Sciatic nerve (tissue), 2 donors: ENCODE measurements at regions not wholly inside any gene's neighbourhood (a gene's known extent, or its start where the extent isn't known, plus 50 kb on each side); places are given as distances from the start of the nearest gene placed in this dataset.
"Not testable (repeated sequence)": the region's sequence is repeated elsewhere in the genome, so short reads cannot be mapped to it uniquely, and the experiment has no call there.

ENCODE experiments used
- ATAC-seq: fragments of 200-7000 bp; cut with Tn5 transposase; one replicate; pipeline ENCODE4 v1.9.1; 2020; ENCODE audit warnings: mild to moderate bottlenecking, moderate library complexity
- DNase-seq: peaks from one replicate; pipeline ENCODE4 v3.0.0-alpha.2; 2020; ENCODE audit warnings: low spot score
- intact Hi-C: fragments of 100-400 bp; cut with DNase I; formaldehyde crosslinking; loops from one replicate; pipeline ENCODE4 v1.14.2; 2022
- donor health status: DM: no; HTN: no; CAD: no.
- donor health status: DM: no; HTN: no; CAD: no.

DNA sequence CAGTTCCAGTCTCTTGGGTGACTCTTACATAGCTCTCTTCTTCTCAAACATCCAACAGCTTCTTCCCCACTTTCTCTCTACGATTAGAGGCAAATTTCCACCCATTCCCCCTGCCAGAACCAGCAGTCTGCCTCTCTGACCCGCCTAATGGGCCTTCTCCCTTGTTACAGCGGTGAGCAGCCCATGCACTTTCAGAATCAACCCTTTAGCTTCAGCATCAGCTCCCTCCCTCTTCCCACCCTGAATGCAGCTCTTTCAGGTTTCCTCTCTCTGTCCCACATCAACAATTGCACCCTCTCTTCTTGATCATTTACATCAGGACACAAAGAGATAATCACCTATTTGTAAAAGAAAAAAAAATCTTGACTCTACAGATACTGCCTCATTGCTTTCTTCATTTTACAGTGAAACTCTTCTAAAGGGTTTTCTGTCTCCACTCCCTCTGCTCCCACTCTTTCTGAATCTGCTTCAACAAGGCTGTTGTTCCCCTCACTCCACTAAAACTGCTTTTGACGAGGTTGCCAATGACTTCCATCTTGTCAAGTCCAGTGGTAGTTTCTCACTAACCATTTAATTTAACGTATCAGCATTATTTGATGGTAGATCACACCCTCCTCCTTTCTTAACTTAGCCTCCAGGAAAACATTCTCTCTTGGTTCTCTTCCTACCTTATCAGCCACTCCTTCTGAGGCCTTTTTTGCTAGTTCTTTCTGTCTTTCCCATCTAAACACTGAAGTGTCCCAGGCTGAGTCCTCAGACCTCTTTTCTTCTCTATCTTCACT is 106.6 kb downstream of the NPY start:
- ATAC-seq (no peak), DNase-seq (no peak)
- intact Hi-C loops, result no loop called here

- DNase-seq (no peak), ATAC-seq (no peak)
- intact Hi-C loops, result no loop called here
Observed at GRCh38 chr7:24392774-24393173, 108.8 kb downstream of the NPY start.

- intact Hi-C loops, result no loop called here
- DNase-seq, result no peak
- no peak for ATAC-seq
Observed at GRCh38 chr7:24395512-24395911, 111.5 kb downstream of the NPY start.

DNA sequence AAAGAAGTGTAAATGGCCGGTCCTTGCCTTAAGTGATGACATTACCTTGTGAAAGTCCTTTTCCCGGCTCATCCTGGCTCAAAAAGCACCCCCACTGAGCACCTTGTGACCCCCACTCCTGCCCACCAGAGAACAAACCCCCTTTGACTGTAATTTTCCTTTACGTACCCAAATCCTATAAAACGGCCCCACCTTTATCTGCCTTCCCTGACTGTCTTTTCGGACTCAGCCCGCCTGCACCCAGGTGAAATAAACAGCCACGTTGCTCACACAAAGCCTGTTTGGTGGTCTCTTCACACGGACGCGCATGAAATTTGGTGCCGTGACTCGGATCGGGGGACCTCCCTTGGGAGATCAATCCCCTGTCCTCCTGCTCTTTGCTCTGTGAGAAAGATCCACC is 112.4 kb downstream of the NPY start:
- DNase-seq, ATAC-seq, intact Hi-C loops: not testable (repeated sequence)

GRCh38 chr7:24401628-24402593 is 117.9 kb downstream of the NPY start:
- intact Hi-C loops, result no loop called here
- DNase-seq, result no peak
- ATAC-seq, result peak; percentile 59

DNA sequence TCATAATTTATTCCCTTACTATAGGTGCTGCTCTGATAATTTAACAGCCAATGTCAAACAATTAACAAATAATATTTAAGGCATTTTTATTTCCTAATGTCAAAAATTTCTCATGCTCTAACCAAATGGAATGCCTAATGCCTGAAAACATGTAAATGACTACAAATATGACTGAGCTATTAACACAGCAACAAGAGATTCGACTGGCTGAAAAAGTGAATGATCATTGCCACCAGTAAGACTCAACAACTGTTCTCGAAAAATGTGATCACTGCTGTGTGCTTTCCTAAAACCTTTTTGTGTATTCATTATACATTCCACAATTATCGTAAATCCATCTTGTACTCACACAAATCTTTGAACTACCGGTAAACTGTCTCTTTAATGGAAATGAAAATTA is 118.7 kb downstream of the NPY start:
- no peak for ATAC-seq
- no peak for DNase-seq
- intact Hi-C loops, result no loop called here

- intact Hi-C loops, result no loop called here
- ATAC-seq (no peak), DNase-seq (no peak)
Observed at GRCh38 chr7:24403557-24403956, 119.6 kb downstream of the NPY start.

DNA sequence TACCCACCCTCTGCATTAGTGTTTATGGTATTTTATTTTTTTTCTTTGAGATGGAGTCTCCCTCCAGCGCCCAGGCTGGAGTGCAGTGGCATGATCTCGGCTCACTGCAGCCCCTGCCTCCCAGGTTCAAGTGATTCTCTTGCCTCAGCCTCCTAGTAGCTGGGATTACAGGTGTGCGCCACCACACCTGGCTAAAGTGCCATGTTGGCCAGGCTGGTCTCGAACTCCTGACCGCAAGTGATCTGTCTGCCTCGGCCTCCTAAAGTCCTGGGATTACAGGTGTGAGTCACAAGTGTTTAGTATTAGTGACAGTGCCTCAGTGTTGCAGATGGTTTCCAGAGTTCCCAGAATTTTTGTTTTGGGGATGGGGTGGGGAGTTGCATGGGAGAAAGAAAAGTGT is 120.3 kb downstream of the NPY start:
- no peak for DNase-seq
- no peak for ATAC-seq
- intact Hi-C loops, result no loop called here

GRCh38 chr7:24405002-24405401 is 121.0 kb downstream of the NPY start:
- no peak for ATAC-seq
- intact Hi-C loops, result no loop called here
- no peak for DNase-seq

DNA sequence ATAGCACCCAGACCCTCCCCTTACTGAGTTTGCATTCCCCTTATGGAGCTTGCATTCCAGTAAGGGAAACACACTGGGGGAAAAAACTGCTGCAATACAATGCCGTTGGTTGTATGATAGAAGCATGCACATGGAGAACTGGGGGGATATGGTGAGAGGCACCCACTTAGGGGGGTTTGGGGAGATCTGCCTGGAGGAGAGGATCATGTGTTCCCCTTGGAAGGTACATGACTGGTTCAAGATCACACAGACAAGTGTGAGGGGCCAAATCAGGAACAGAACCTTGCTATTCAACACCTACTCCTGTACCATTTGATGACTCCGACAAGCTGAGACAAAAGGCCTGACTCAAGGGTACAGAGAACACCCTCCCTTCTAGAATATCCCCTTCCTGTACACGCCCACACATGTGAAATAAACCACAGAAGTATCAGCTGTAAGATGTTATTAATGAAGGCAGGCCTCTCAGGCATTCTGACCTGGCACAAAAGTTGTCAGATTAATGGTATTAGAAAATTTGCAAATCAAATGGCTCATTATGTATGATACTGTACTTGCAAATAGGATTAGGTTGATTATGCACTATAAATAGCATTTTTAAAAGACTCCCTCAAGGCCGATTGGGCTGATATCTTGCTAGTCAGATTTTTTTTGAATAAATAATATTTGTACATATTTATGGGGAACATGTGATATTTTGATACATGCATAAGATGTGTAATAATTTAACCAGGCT is 122.2 kb downstream of the NPY start:
- intact Hi-C loops, result no loop called here
- ATAC-seq (no peak), DNase-seq (no peak)

DNA sequence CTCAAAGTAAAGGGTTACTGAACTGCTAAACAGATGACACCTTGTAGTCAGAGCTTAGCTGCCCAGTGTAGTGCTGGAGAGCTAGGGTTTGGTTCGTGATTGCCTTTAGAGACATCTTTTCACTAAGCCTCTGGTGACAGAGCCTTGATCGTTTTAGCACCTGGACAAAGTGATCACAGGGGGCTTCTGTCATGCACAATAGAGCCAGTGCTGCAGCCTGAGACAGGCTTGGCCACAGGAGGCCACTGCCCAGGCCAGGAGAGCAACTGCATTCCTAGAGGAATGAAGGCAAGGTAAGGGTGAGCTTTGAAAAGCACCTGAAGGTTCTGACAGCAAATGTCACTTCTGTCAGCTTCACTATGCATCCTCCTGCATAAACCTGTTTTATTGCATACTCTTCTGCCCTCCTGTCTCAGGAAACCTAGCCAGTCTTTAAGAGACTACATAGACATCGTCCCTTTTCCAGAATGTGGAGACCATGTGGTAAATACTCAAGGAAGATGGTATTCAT is 122.9 kb downstream of the NPY start:
- ATAC-seq (no peak), DNase-seq (no peak)
- intact Hi-C loops, result no loop called here

GRCh38 chr7:24407965-24408364 is 124.0 kb downstream of the NPY start:
- DNase-seq, result no peak
- intact Hi-C loops, result no loop called here
- ATAC-seq, result no peak

- ATAC-seq (no peak), DNase-seq (no peak)
- intact Hi-C loops, result no loop called here
Observed at GRCh38 chr7:24408798-24409430, 124.9 kb downstream of the NPY start.

GRCh38 chr7:24409431-24410024 is 125.5 kb downstream of the NPY start:
- intact Hi-C loops, result no loop called here
- no peak for DNase-seq
- no peak for ATAC-seq

DNA sequence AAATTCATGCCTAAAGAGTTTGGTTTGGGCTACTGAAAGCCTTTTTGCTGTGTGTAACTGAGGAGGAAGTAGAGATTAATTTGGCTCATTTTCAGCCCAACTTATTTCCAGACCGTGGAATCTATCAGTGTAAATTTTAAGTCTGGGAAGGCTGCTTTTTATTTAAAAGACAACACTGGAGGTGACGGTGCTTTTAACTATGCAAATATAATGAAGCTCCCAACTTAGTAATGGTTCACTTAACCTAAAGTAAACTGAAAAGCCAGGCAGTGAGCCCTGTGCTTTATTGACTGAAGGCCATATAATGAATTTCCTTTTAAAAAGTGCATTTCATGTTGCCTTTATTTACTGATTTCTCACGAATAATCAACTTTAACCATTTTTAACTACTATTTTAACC is 127.2 kb downstream of the NPY start:
- intact Hi-C loops, result no loop called here
- no peak for ATAC-seq
- DNase-seq, result no peak

DNA sequence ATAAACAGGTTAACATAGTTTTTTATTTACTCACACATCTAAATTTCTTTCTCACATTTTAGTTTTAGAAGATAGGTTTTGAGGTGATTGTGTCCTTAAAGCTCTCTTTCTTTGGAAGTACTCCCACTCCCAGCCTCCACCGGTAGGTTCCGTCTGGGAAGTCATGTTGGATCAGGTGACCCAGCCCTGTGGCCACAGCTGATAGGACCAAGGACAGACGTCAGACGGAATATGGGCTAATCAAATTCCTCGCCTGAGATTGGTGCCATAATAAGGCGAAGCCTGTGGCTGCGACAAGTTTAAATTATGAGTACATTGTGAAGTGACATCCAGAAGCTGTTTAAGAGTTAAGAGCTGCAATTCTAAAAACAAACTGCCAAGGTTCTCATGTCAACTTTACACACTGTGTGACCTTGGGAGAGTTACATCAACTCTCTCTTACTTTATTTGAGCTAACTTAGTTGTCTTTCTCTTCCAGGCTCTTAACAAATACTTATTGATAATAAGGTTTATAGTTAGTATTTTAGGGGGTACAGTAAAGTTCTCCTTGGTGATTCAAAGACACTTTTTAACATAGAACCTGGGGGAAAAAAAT is 133.6 kb downstream of the NPY start:
- ATAC-seq, result no peak
- intact Hi-C loops, result no loop called here
- DNase-seq, result no peak

- ATAC-seq (peak; percentile 90), DNase-seq (no peak)
- intact Hi-C loops, result no loop called here
Observed at GRCh38 chr7:24419077-24419476, 135.1 kb downstream of the NPY start.

DNA sequence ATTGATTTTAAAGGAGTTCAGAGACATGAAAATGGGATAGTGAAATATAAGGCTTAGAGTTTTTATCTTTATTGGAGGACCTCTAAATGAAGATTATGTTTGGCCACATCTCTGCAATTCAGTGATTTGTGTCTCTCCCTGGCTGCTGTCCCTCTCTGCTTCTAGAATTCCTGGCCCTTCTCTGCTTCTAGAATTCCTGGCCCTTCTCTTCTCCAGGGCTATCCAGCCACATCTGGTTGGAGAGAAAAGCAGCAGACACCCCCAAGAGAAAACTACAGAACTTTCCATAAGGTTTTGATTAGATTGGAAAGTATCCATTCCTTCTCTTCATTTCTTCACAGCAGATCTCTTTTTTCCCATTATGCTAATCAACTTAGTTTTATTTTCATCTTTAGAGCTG is 135.5 kb downstream of the NPY start:
- ATAC-seq, result peak; percentile 87
- DNase-seq, result no peak
- intact Hi-C loops, result no loop called here
